GM19468 (cell line): ENCODE measurements at regions not wholly inside any gene's neighbourhood (a gene's known extent, or its start where the extent isn't known, plus 50 kb on each side); places are given as distances from the start of the nearest gene placed in this dataset.

Experiments used
- ATAC-seq: cut with Tn5 transposase; IDR thresholded peaks from one replicate; pipeline ENCODE4 v1.9.1; 2021; ENCODE audit warnings: mild to moderate bottlenecking, moderate library complexity, moderate number of reproducible peaks; ENCODE audit not compliant: unreplicated experiment; ENCODE audit errors: extremely low read depth

DNA sequence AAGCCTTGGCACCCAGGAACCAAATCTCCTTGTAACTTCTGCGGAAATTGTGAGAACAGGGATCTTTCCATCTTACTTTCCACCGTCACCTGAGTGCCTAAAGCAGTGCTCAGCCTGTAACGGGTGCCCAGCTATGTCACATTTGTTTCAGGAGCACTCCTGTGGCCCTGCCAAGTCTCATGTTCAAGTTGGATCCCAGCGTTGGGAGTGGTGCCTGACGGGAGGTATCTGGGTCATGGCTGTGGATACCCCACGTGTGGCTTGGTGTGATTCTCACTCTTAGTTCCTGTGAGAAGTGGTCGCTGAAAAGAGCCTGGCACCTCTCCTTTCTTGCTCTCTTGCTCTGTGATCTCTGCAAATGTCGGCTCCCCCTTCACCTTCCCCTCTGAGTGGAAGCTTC lies 114.9 kb downstream of the UQCRFS1 start:
- no peak for ATAC-seq

DNA sequence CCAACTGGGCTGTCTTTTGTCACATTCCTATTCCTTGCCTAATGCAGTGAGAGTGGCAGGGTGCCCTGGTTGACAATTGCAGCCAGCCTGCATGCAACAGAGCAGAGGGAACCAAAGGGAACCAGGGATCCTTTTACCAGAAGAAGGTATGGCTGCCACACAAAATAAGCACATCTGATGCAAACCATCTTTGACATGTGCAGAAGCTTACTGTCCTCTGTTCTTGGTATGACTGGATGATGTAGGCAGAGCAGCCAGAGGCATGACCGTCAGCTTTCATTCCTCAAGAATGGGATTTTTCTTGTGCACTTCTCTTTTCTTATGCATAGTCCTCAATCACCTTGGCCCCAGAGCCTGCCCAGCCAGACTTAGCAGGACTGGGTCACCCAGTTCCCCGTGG lies 116.1 kb downstream of the UQCRFS1 start:
- no peak for ATAC-seq

DNA sequence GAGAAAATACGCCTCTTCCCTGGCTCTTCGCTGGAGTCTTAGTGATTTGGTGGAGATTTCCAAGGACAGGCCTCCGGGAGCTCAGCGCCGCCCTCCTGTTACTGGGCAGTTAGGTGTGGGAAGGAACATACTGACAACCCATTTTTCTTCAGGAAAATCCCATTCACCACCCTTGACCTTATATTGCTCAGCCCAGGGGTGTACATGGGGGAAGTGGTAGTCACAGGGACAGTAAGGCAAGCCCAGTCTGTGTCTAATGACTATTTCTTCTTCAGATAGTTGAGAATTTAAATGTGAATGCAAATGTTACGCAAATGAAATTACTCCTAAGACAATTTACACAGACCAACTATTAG lies 119.4 kb downstream of the UQCRFS1 start:
- no peak for ATAC-seq

DNA sequence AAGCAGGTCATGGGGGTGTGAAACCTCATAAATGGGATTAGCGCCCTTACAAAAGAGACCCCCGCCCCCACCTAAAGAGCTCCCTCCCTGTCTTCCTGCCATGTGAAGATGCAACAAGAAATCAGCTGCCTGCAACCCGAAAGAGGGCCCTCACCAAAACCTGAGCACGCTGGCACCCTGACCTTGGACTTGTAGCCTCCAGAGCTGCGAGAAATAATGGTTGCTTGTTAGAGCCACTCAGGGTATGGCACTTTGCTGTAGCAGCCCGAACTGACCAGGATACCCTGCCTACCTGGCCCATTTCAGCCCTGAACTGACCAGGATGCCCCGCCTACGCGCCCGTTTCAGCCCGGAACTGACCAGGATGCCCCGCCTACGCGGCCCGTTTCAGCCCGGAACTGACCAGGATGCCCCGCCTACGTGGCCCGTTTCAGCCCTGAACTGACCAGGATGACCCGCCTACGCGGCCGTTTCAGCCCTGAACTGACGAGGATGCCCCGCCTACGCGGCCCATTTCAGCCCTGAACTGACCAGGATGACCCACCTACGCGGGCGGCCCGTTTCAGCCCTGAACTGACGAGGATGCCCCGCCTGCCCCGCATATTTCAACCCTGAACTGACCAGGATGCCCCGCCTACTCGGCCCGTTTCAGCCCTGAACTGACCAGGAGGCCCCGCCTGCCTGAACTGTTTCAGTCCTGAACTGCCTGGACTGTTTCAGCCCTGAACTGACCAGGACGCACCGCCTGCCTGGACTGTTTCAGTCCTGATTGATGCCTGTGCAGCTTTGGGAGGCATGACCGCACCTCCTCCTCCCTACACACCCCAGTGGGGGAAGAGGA lies 120.0 kb downstream of the UQCRFS1 start:
- no peak for ATAC-seq

DNA sequence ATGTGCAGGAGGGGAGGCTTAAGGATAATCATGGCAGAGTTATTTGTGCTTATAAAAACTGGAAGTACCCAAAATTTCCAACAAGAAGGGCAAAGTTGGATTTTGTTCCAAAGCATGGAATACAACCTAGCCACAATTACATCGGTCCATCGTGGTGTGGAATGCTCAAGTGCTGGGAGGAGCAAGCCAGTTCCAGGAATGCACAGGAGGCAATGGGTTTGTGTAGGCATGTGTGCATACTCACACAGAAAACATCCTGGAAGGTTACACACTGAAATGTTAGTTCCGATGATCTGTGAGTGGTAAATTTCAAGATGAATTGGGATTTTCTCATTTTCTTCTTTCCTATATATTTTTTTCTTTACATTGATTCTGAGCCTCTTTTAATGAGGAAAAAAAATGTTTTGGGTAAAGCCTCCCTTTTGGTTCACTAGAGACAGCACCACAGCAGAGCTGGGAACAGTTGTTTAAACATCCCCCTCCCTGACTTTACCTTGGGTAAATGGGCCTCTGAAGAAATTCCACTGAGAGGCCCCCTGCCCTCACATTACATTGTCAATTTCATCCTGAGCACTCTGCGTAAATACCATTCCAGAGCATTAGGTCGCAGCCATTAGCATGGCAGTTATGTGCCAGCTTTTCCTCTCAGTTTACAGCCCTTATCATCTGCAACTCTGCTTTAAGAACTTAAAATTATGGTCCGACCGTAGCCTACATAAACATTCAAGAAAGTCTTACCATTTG lies 122.0 kb downstream of the UQCRFS1 start:
- ATAC-seq: no peak

DNA sequence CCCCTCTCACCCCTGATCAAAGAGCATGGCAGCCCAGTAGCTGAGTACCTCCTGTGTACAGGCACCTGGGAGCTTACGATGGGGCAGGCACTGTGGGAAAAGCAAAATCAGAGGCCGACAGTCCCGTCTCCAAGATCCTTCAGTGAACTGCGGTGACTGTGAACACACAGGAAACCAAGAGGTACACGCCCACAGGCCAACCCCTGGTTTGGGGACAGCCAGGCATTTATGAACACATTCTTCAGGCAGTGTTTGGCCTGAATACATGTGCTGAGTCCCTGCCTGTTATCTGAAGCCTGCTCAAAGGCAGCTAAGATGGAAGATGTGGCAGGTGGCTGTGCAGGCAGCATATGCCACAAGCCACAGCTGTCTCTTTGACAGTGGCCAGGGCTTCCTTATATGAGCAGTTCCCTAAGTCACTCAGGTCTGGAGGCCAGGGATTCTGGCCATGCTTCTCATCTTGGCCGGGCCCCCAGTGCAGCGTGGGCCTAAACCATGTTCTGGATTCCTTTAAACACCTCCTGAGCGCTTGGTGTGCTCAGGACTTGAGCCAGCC lies 123.6 kb downstream of the UQCRFS1 start:
- no peak for ATAC-seq

DNA sequence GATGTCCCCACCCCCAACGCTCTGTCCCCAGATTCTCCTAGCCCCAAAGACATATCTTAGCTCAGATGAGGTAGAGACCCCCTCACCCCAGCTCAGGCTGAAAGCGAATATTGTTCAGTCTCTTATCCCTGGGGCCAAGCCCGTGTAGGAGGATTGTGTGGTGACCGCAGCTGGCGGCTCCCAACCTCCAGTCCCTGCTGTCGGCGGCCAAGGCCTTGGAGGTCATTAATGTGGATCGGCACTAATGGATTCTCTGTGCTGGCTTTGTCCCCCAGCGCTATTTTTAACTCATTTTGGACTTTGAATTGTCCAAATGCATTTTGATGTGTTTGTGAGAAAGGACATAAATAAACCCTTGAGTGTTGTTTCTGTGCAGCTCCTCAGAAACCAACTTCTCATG lies 124.2 kb downstream of the UQCRFS1 start:
- ATAC-seq: no peak

DNA sequence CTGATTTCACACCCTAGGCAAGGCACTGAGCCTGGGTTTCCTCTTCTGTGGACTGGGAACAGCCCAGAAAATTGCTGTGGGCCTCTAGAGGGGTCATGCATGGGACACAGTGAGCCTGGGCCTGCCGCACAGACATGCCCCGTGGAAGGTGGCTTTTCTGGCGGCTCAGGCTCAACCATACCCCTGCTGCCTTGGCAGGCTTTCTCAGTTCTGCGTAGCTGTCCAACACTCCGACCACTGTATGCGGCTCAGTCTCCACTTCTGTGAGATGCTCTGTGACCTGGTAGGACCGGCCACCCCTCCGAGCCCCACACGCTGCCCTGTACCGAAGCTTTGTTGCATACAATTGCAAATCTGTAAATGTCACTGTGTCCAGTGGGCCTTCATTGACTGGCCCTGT lies 126.3 kb downstream of the UQCRFS1 start:
- ATAC-seq: no peak

DNA sequence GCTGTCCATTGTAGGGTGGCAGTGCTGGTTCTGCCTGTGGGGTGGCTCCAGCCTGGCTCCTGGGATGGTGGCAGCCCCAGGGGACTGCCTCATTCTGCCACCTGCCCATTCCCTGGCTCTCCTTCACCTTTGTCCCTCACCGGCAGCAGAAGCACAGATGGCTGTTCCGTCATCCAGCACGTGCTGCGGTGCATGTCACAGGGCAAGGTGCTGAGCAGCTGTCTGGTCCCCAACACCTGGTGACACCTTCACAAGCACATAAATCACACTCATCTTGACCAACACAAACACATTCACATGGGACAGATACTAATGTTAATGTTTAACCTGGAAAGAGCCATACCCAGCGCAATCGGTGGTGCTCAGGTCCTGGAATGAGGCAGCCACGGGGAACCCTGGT lies 126.8 kb downstream of the UQCRFS1 start:
- ATAC-seq: no peak

DNA sequence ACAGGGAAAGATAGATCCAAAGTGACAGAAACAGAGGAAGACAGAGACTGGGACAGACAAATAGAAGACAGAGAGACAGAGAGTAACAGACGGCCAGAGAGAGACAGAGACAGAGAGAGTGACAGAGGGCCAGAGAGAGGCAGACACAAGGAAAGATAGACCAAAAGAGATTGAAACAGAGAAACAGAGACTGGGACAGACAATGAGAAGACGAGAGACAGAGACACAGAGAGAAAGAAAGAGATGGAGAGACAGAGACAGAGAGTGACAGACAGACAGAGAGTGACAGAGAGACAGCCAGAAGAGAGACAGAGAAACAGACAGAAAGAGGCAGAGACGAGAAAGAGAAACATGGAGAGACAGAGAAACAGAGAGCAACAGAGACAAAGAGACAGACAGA lies 127.3 kb downstream of the UQCRFS1 start:
- ATAC-seq: no peak

DNA sequence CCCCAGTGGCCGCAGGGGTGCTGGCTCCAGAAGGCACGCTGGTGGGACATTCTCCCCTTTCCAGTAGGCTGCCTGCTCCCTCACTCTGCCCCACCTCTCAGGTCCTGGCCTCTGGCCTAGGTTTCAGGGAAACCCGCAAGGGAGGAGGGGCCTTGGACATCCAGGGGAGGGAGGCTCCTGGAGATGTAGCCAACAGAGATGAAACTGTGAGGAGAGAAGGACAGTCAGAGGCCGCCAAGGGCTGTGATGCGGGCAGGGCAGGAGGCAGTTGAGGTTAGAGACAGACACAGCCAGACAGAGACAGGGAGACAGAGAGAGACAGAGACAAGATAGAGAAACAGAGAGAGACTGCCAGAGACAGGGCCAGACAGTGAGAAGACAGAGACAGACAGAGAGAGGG lies 127.7 kb downstream of the UQCRFS1 start:
- ATAC-seq: no peak

DNA sequence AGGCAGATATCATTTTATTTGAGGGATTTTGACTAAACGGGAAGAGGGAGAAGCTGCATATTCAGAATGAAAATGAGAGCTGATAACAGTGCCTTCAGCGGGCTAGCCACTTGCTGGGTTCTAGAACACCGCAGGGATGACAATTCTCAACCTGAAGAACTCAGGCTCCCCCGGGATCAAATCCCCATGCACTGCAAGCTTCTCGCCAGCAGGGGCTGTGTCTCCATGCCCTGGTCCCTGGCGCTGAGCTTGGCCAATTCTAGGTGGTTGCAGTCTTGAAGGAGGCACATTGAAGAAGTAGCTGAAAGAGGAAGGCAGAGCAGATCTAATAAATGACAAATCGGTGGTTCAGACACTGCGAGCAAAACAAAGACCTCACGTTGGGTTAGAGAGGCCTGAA lies 128.7 kb downstream of the UQCRFS1 start:
- ATAC-seq: no peak

DNA sequence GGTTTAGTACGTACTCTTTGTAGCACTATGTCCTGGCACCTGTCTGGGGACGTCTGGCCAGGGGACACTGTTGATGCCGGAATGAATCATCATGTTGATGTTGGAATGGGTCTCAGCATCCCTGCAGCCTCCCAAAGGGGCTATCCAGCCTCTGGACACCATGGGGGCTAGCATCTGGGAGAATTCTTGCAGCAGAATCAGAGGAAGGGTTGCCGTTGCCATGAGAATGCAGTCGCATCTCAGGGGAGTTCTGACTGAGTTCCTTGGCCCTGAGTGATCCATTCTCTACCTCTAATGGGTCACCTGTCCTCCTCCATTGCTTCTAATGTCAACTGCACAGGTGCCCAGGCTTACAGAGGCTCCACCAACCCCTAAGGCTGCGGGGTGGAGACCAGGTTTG lies 129.1 kb downstream of the UQCRFS1 start:
- no peak for ATAC-seq

DNA sequence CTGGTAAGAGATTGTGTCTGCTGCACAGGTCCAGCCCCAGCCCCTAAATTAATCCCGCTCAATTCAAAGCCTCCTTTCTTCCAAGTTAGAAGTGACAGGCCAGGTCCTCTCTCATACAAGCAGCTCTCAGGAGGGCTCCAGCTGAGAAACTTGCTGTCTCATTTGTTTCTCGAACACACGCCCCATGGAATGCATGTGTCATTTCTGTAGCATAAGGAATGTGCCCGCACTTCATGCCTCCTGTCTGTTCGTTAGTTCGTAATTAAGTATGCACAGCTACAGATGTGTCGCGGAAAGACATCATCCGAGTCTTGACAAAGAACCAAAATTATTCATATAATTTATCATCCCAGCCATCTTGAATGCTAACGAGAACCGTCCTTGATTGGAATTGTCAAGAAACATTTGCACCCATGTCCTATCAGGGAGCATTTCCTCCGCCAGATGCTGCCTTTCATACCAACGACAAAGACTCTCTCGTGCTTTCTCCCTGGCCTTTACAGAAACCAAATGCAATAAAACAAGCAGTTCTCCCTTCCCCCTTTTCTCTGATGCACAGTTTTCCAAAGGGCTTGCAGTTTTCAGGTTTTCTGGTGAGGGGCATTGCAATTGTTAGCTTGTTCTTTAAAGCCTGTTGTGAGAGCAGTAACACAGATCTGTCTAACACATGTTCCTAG lies 133.5 kb downstream of the UQCRFS1 start:
- ATAC-seq: no peak

DNA sequence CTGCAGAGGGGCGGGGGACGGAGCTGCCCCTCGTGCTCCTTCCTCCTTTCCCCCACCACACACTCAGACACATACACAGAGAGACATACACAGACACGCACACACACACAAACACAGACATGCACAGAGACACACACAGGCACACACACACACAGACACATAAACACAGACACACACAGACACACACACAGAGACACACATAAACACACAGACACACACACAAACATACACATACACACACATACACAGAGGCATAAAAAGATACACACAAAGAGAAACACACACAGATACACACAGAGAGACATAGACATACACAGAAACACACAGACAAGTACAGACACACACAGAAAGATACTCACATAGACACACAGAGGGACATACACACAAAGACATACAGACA lies 136.0 kb downstream of the UQCRFS1 start:
- ATAC-seq: no peak

DNA sequence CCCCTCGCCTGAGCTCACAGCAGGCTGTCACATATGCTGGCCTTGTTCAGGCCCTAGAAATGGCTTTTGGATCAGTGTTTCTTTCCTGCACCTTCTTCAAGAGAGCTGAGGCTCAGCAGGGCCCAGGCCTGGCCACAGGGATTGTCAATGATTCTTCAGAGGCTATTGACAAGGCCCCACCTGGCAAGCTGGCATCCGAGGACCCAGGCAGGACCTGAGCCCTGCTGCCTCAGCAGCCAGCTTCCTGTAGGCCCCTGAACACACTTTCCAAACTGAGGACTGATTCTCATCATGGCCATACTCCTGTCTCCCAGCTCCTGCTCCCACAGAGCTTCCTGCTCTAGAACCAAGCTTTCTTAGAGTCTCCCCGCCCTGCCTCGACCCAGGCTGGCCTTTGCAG lies 136.8 kb downstream of the UQCRFS1 start:
- ATAC-seq: no peak

DNA sequence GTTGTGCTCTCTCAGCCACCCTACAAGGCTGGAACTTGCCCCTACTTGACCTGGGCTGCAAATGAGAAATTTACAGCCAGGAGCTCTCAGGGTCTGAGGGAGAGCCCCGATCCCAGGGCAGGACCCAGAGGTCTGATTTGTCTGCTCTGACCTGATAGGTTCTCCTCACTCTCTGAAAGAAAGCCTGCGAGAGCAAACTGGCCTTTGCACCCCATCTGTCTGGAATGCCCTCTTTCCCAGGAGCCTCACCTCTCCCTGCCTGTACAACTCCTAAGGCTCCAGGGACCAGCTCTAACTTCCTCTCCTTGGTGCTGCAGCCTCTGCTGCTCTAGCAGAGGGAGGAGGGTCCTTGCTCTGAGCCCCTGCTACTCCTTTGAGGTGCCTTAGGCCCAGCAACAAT lies 137.8 kb downstream of the UQCRFS1 start:
- no peak for ATAC-seq

DNA sequence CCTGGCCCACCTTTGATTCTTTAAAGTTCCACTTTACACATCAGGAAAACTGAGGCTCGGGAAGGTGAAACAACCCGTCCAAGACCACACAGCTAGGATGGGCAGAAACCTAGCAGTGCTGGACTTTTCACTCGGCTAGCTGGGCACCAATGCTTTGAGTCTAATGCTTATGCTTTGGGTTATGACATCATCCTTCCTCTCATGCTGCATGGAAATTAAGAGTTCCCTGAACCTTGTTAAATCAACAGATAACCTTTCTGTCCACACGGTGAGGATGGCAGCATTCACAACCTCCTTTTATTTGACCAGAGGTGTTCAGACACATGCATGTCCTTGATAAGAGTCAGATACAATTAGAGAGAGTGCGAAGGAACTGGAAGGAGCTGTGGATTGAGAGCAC lies 138.4 kb downstream of the UQCRFS1 start:
- ATAC-seq: no peak

DNA sequence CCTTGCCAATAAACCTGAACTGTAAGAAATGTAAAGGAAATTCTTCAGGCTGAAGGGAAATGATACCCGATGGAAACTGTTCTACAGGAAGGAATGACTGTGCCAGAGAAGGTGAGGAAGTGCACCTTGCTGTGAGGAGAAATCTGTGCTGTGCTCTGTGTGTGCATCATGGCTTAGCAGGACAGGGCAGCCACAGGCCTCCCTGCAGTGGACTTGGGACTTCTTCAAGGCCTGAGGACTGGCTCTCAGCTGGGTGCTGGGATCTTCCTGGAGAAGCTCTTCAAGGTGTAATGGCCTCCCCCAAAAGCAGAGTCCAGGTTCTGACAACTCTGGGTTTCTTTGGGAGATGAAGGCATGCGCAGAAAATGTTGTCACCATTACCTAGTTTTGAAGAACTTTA lies 145.1 kb downstream of the UQCRFS1 start:
- ATAC-seq: no peak

DNA sequence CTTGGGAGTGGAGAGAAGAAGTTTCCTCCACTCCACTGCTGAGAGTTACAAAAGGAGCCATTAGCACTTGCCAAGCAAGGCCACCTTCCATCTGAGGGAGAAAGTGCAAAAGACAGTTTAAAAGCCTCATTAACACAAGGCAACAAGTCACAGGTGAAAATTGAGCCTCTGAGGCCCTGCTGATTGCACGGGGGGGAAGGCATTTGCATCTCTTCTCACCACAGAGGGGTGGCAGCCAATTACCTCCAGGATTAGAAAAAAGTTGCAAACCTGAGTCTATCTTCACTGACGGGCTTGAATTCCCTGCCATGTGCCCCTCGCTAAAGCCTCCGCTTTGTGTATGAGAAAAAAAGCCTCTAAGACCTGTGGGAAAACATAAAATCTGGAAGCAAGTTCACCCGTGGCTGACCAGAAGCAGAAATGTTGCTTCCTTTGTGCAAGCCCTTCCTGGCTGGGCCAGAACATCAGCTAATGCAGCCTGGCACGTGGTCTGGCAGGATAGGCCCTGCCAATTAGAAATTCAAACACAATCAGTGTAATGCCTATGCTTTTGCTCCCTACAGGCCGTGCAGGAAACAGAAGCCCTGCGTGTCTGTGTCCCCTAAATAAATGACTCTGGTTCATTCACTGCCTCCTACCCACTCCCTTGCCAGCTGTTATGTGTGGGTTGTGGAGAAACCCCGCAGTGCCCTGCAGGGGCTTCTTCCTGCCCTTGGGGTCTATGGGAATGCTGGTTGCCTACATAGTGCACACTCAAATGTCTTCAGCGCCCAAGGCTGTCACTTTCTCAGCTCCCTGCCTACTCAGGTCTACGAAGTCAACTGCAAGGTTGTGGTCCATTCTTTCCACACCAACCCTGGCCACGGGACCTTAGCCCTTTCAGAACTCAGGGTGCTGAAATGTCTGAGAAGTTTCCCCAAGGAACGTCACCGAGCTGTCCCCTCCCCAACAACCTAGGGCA lies 150.2 kb downstream of the UQCRFS1 start:
- no peak for ATAC-seq
